HepG2 (cell line): ENCODE measurements at regions not wholly inside any gene's neighbourhood (a gene's known extent, or its start where the extent isn't known, plus 50 kb on each side); places are given as distances from the start of the nearest gene placed in this dataset.

Source experiments
- ATAC-seq: fragments of 200-7000 bp; cut with Tn5 transposase; 3 replicates; pipeline ENCODE4 v1.9.1; 2020; ENCODE audit warnings: mild to moderate bottlenecking, moderate library complexity
- BruUV-seq: library from RNA; stranded (reverse); fragments of 400-500 nt; replicated peaks from 2 replicates; lab custom pipeline; 2021; lab: Mats Ljungman, UMichigan
- CTCF ChIA-PET: fragments of 300-600 bp; formaldehyde crosslinking; extraction: SDS; loops from one replicate; lab custom pipeline; 2021; ENCODE audit warnings: low total read pairs, inconsistent platforms, low intra/inter-chr PET ratio; lab: Yijun Ruan, JAX
- POLR2A ChIA-PET: fragments of 350-600 bp; sonication (Branson Sonifier 250); formaldehyde crosslinking; loops from one replicate; lab custom pipeline; 2020; ENCODE audit warnings: antibody characterized with exemption, inconsistent platforms; lab: Yijun Ruan, JAX
- DNase-seq: peaks from one replicate; pipeline ENCODE4 v3.0.0-alpha.2; 2015; ENCODE audit warnings: low spot score
- FAIRE-seq: peaks from 3 replicates; lab custom pipeline; 2011; peaks lifted over from hg19 to GRCh38; lab: Jason Lieb, UNC
- H2AFZ ChIP-seq: one replicate; pipeline ENCODE4 v1.6.1; 2011; ENCODE audit warnings: low read length, inconsistent platforms
- H3K27ac ChIP-seq: fragments of 300-600 bp; 3 replicates; pipeline ENCODE4 v1.8.0; 2011; ENCODE audit warnings: mixed run types, mild to moderate bottlenecking, mixed read lengths, low read length, inconsistent platforms; ENCODE audit not compliant: insufficient read depth; ENCODE audit errors: extremely low read length
- H3K27me3 ChIP-seq, 2 experiments: fragments of 200-600 bp in 1 of 2; 2 replicates in 1 of 2; 3 replicates in 1 of 2; pipeline versions ENCODE4 v1.6.0 to v1.8.0; 2011; ENCODE audit warnings: low read length in 2 of 2, mild to moderate bottlenecking in 2 of 2, moderate library complexity in 2 of 2, inconsistent platforms in 1 of 2; ENCODE audit not compliant: insufficient read depth in 2 of 2, control insufficient read depth in 1 of 2
- H3K36me3 ChIP-seq, 2 experiments: fragments of 200-600 bp in 1 of 2; replicated peaks in 1 of 2; 2 replicates in 1 of 2; 3 replicates in 1 of 2; pipeline versions ENCODE4 v1.5.1 to v1.8.0; 2011; ENCODE audit warnings: low read length in 2 of 2, inconsistent platforms in 1 of 2; ENCODE audit not compliant: insufficient read depth in 2 of 2, control insufficient read depth in 1 of 2
- H3K4me1 ChIP-seq: 2 replicates; pipeline ENCODE4 v1.5.1; 2012; ENCODE audit warnings: low read length, inconsistent platforms; ENCODE audit not compliant: insufficient read depth
- H3K4me2 ChIP-seq: 2 replicates; pipeline ENCODE4 v1.6.0; 2011; ENCODE audit warnings: low read depth, low read length, inconsistent platforms
- H3K4me3 ChIP-seq, 3 experiments: fragments of 200-600 bp in 1 of 3; sonication (generic), shearing (Covaris generic) in 1 of 3; replicated peaks in 1 of 3; 2 replicates each; pipeline ENCODE4 v1.5.1; 2011 to 2016; ENCODE audit warnings: low read length in 3 of 3, inconsistent platforms in 2 of 3, low read depth in 2 of 3, mild to moderate bottlenecking in 2 of 3, control low read depth in 1 of 3, mixed read lengths in 1 of 3; ENCODE audit not compliant: insufficient read depth in 1 of 3
- H3K79me2 ChIP-seq: one replicate; pipeline ENCODE4 v1.6.1; 2011; ENCODE audit warnings: low read length, inconsistent platforms; ENCODE audit not compliant: insufficient read depth
- H3K9ac ChIP-seq: 2 replicates; pipeline ENCODE4 v1.6.0; 2011; ENCODE audit warnings: mild to moderate bottlenecking, low read depth, low read length, inconsistent platforms; ENCODE audit not compliant: insufficient read depth
- H3K9me3 ChIP-seq: 2 replicates; pipeline ENCODE4 v1.5.1; 2012; ENCODE audit warnings: mild to moderate bottlenecking, low read length
- H4K20me1 ChIP-seq: 2 replicates; pipeline ENCODE4 v1.6.0; 2011; ENCODE audit warnings: inconsistent platforms, mild to moderate bottlenecking, low read length, moderate library complexity; ENCODE audit not compliant: insufficient read depth
- ARNT2 ChIP-seq: sonication (generic); formaldehyde crosslinking; IDR thresholded peaks from 2 replicates; pipeline ENCODE4 v1.8.0; 2022; ENCODE audit warnings: mild to moderate bottlenecking, low read depth, missing genetic modification reagents, moderate library complexity
- MAFF ChIP-seq: IDR thresholded peaks from 2 replicates; pipeline ENCODE4 v1.6.1; 2011; ENCODE audit warnings: low read depth, low read length, improper control_type of control experiment
- MAFK ChIP-seq, 2 experiments: IDR thresholded peaks in 1 of 2; conservative IDR thresholded peaks in 1 of 2; 2 replicates each; pipeline ENCODE4 v1.6.1; 2011; ENCODE audit warnings: improper control_type of control experiment in 2 of 2, low read length in 2 of 2
- ZNF224 ChIP-seq: sonication (generic); formaldehyde crosslinking; IDR thresholded peaks from 2 replicates; pipeline ENCODE4 v1.5.0; 2020; ENCODE audit warnings: mild to moderate bottlenecking, missing genetic modification reagents
- ZNF501 ChIP-seq: sonication (generic); formaldehyde crosslinking; IDR thresholded peaks from 2 replicates; pipeline ENCODE4 v1.5.1; 2020; ENCODE audit warnings: mild to moderate bottlenecking, moderate library complexity, missing genetic modification reagents
- ZNF563 ChIP-seq: sonication (generic); formaldehyde crosslinking; IDR thresholded peaks from 2 replicates; pipeline ENCODE4 v1.8.0; 2022; ENCODE audit warnings: mild to moderate bottlenecking, moderate library complexity, missing genetic modification reagents
- ZNF766 ChIP-seq: sonication (generic); formaldehyde crosslinking; IDR thresholded peaks from 2 replicates; pipeline ENCODE4 v1.5.0; 2020; ENCODE audit warnings: missing genetic modification reagents, borderline replicate concordance
- WGBS: methylation state at CpG from one replicate; pipeline ENCODE4 v1.1.6; 2017; ENCODE audit warnings: low lambda C conversion rate; 5-methylcytosine and 5-hydroxymethylcytosine counted together
- in situ Hi-C: cut with HindIII; loops from 2 replicates; pipeline ENCODE4 v1.10.0; 2017; ENCODE audit warnings: low pct_unique_long_range_greater_than_20kb; ENCODE audit not compliant: extremely low pct_ligation_motif_present
- intact Hi-C: fragments of 100-400 bp; cut with micrococcal nuclease; formaldehyde crosslinking; loops from one replicate; pipeline ENCODE4 v1.10.0; 2022; ENCODE audit not compliant: unreplicated experiment
- TF ChIP-seq, protein P1 (sequence below): IDR thresholded peaks from 2 replicates; pipeline ENCODE4 v1.6.1; 2016

- TF ChIP-seq ZNF766 (no peak), ZNF563 (CRISPR knock-in tag) (no peak)
These were observed 977.2 kb upstream of the USP15 start (continued) for GRCh38 chr12:61282790-61283575.

DNA sequence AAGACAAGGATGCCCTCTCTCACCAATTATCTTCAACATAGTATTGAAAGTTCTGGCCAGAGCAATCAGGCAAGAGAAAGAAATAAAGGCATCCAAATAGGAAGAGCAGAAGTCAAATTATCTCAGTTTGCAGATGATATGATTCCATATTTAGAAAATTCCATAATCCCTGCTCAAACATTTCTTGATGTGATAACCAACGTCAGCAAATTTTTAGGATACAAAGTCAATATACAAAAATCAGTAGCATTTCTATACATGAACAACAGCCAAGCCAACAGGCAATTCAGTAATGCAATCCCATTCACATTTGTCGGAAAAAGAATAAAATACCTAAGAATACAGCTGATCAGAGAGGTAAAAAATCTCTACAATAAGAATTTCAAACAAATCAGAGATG is 969.7 kb upstream of the USP15 start:
- Histone ChIP-seq H3K4me3 (no peak overlapping the region), H3K36me3 (no peaks in the 10 kb centered on the region), H3K9me3 (peaks cover 73% of the 10 kb centered on the region), H3K27ac (no peak overlapping the region), H2AFZ (no peak overlapping the region), H3K27me3 (no peaks in the 10 kb centered on the region), H3K4me2 (no peak overlapping the region), H3K9ac (no peak overlapping the region), H3K4me1 (no peaks in the 10 kb centered on the region), H3K79me2 (no peaks in the 10 kb centered on the region), H4K20me1 (no peaks in the 10 kb centered on the region)
- ChIA-PET CTCF (no interaction called here), POLR2A (no interaction called here)
- peak; percentile 62 for TF ChIP-seq MAFF
- no peak for TF ChIP-seq ARNT2 (CRISPR knock-in tag)
- TF ChIP-seq, protein P1, sequence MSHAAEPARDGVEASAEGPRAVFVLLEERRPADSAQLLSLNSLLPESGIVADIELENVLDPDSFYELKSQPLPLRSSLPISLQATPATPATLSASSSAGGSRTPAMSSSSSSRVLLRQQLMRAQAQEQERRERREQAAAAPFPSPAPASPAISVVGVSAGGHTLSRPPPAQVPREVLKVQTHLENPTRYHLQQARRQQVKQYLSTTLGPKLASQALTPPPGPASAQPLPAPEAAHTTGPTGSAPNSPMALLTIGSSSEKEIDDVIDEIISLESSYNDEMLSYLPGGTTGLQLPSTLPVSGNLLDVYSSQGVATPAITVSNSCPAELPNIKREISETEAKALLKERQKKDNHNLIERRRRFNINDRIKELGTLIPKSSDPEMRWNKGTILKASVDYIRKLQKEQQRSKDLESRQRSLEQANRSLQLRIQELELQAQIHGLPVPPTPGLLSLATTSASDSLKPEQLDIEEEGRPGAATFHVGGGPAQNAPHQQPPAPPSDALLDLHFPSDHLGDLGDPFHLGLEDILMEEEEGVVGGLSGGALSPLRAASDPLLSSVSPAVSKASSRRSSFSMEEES (CRISPR knock-in tag): no peak
- no peak for TF ChIP-seq ZNF501 (CRISPR knock-in tag)
- no peak for TF ChIP-seq ZNF224 (CRISPR knock-in tag)
- TF ChIP-seq MAFK (conservative IDR thresholded peaks at IDR 0.05 in 1 of 2, IDR thresholded peaks at IDR 0.05 in 1 of 2; ENCODE audit: low read length in 2 of 2): peak; percentile 59 to 79
- DNase-seq (no peak), FAIRE-seq (no peak), ATAC-seq (no peak)
- BruUV-seq: no TSS peak
- intact Hi-C loops: no loop called here
- in situ Hi-C loops: no loop called here
- 1% methylated on average over 2 of the region's 2 CpGs for WGBS
